Endothelial cell of umbilical vein (primary cell): ENCODE measurements at regions not wholly inside any gene's neighbourhood (a gene's known extent, or its start where the extent isn't known, plus 50 kb on each side); places are given as distances from the start of the nearest gene placed in this dataset.

Experiments used
- BruUV-seq: library from RNA; stranded (reverse); fragments of 400-500 nt; replicated peaks from 2 replicates; lab custom pipeline; 2021; lab: Mats Ljungman, UMichigan
- CTCF ChIA-PET: fragments of 300-600, 350-600 bp; sonication (Branson Sonifier 250); formaldehyde crosslinking; loops from one replicate; lab custom pipeline; 2021; ENCODE audit warnings: antibody characterized with exemption, inconsistent platforms; lab: Charles Lee
- POLR2A ChIA-PET: fragments of 300-600, 350-600 bp; sonication (Branson Sonifier 250); formaldehyde crosslinking; loops from one replicate; lab custom pipeline; 2021; ENCODE audit warnings: antibody characterized with exemption, inconsistent platforms; lab: Charles Lee
- DNase-seq: peaks from one replicate; pipeline ENCODE4 v3.0.0-alpha.2; 2011; ENCODE audit warnings: low read depth, low spot score
- FAIRE-seq: peaks from 2 replicates; lab custom pipeline; 2011; peaks lifted over from hg19 to GRCh38; lab: Jason Lieb, UNC
- H2AFZ ChIP-seq: 2 replicates; pipeline ENCODE4 v1.6.0; 2012; ENCODE audit warnings: low read depth, low read length, control low read depth, inconsistent platforms
- H3K27ac ChIP-seq: 2 replicates; pipeline ENCODE4 v1.5.1; 2011; ENCODE audit warnings: low read depth, mild to moderate bottlenecking, control low read depth, low read length, moderate library complexity; ENCODE audit not compliant: insufficient read depth
- H3K27me3 ChIP-seq, 2 experiments: 2 replicates each; pipeline versions ENCODE4 v1.6.0 to v1.6.1; 2011; ENCODE audit warnings: low read length in 2 of 2, mixed read lengths in 1 of 2; ENCODE audit not compliant: control insufficient read depth in 2 of 2, insufficient read depth in 2 of 2
- H3K36me3 ChIP-seq, 2 experiments: 2 replicates in 1 of 2; 3 replicates in 1 of 2; pipeline ENCODE4 v1.5.1; 2011; ENCODE audit warnings: low read length in 2 of 2, mild to moderate bottlenecking in 1 of 2, moderate library complexity in 1 of 2; ENCODE audit not compliant: control insufficient read depth in 2 of 2, insufficient read depth in 2 of 2; ENCODE audit errors: extremely low read depth in 1 of 2
- H3K4me1 ChIP-seq: 3 replicates; pipeline ENCODE4 v1.5.1; 2011; ENCODE audit warnings: mild to moderate bottlenecking, low read length; ENCODE audit not compliant: control insufficient read depth, insufficient read depth; ENCODE audit errors: extremely low read depth
- H3K4me2 ChIP-seq: 2 replicates; pipeline ENCODE4 v1.6.1; 2011; ENCODE audit warnings: low read length, control low read depth, mixed read lengths; ENCODE audit not compliant: insufficient read depth
- H3K4me3 ChIP-seq, 3 experiments: fragments of 200-600 bp in 1 of 3; sonication (generic), shearing (Covaris generic) in 1 of 3; replicated peaks in 1 of 3; 2 replicates each; pipeline ENCODE4 v1.5.1; 2011 to 2016; ENCODE audit warnings: control low read depth in 3 of 3, low read length in 3 of 3, mild to moderate bottlenecking in 2 of 3, inconsistent platforms in 1 of 3, low read depth in 1 of 3, moderate library complexity in 1 of 3; ENCODE audit not compliant: insufficient read depth in 1 of 3
- H3K79me2 ChIP-seq: 2 replicates; pipeline ENCODE4 v1.6.0; 2012; ENCODE audit warnings: low read length, inconsistent platforms; ENCODE audit not compliant: control insufficient read depth, insufficient read depth
- H3K9ac ChIP-seq: replicated peaks from 2 replicates; pipeline ENCODE3; 2011; ENCODE audit warnings: low read length, control low read depth; ENCODE audit not compliant: insufficient read depth; ENCODE audit errors: extremely low read depth
- H3K9me1 ChIP-seq: replicated peaks from 3 replicates; pipeline ENCODE4 v1.6.0; 2011; ENCODE audit warnings: mild to moderate bottlenecking, low read length; ENCODE audit not compliant: control insufficient read depth, insufficient read depth; ENCODE audit errors: extremely low read depth
- H3K9me3 ChIP-seq: replicated peaks from 2 replicates; pipeline ENCODE4 v1.5.1; 2012; ENCODE audit warnings: low read length, inconsistent platforms; ENCODE audit not compliant: control insufficient read depth, insufficient read depth
- H4K20me1 ChIP-seq: replicated peaks from 2 replicates; pipeline ENCODE3; 2011; ENCODE audit warnings: mild to moderate bottlenecking, low read length; ENCODE audit not compliant: control insufficient read depth, insufficient read depth; ENCODE audit errors: extremely low read depth
- EZH2 ChIP-seq: IDR thresholded peaks from 2 replicates; pipeline ENCODE4 v1.6.1; 2012; ENCODE audit warnings: borderline replicate concordance, low read depth, mild to moderate bottlenecking, moderate library complexity, low read length, inconsistent platforms; ENCODE audit not compliant: severe bottlenecking
- FOS ChIP-seq: IDR thresholded peaks from 2 replicates; pipeline ENCODE4 v1.6.1; 2011; ENCODE audit warnings: mild to moderate bottlenecking, low read length, moderate library complexity, borderline replicate concordance; ENCODE audit not compliant: insufficient read depth
- GATA2 ChIP-seq: IDR thresholded peaks from 2 replicates; pipeline ENCODE4 v1.7.0; 2011; ENCODE audit warnings: low read depth, mild to moderate bottlenecking, moderate library complexity, mixed read lengths, low read length; ENCODE audit not compliant: insufficient read length, insufficient read depth
- JUN ChIP-seq: IDR thresholded peaks from 2 replicates; pipeline ENCODE4 v1.6.1; 2011; ENCODE audit warnings: borderline replicate concordance, low read depth; ENCODE audit not compliant: insufficient read length, insufficient read depth
- MYC ChIP-seq: IDR thresholded peaks from one replicate; pipeline ENCODE4 v1.6.1; 2011; ENCODE audit warnings: mild to moderate bottlenecking, low read depth, low read length
- POLR2A ChIP-seq: IDR thresholded peaks from 2 replicates; pipeline ENCODE4 v1.6.1; 2012; ENCODE audit warnings: low read depth, mild to moderate bottlenecking, control low read depth, low read length
- POLR2AphosphoS5 ChIP-seq: IDR thresholded peaks from 2 replicates; pipeline ENCODE4 v1.6.1; 2012; ENCODE audit warnings: low read depth, mild to moderate bottlenecking, control low read depth, low read length, moderate library complexity; ENCODE audit not compliant: insufficient read depth
- dilution Hi-C: fragments of 300-500 bp; cut with MboI; formaldehyde crosslinking; loops from one replicate; pipeline ENCODE4 v1.15.0; 2019; ENCODE audit warnings: low sequenced_read_pairs; ENCODE audit not compliant: extremely low pct_ligation_motif_present
- intact Hi-C: fragments of 100-400 bp; cut with micrococcal nuclease; formaldehyde crosslinking; loops from one replicate; pipeline ENCODE4 v1.10.0; 2022
- TF ChIP-seq, protein P1 (sequence below), 2 donors: IDR thresholded peaks; 1 replicate in 1 of 2; 2 replicates in 1 of 2; pipeline ENCODE4 v1.5.1; 2011; ENCODE audit warnings: low read length in 2 of 2, mild to moderate bottlenecking in 2 of 2, moderate library complexity in 2 of 2, control low read depth in 1 of 2, inconsistent platforms in 1 of 2, low read depth in 1 of 2; ENCODE audit not compliant: insufficient read depth in 1 of 2; ENCODE audit errors: extremely low read depth in 1 of 2
- TF ChIP-seq, protein P2 (sequence below): IDR thresholded peaks from 2 replicates; pipeline ENCODE4 v1.6.1; 2011; ENCODE audit not compliant: insufficient read depth, insufficient read length

DNA sequence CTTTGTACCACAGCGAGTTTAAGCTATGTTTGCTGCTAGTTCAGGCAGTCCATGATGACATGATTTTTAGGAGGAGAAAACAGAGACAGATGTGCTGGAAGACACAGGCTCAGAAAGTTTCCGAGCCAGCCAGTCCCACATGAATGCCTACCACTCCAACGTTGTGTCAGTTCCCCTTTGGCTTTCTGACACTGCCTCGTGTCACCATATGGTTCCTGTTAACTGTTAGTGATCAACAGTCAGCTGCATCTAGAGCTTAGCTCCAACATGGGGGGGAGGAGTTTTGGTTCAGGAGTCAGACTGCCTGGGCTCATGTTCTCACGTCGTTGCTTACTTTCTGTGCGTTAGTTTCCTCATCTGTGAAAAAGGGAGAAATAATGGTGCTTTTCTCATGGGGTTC lies 343.7 kb downstream of the MID1IP1 start:
- CTCF ChIA-PET = no interaction called here

DNA sequence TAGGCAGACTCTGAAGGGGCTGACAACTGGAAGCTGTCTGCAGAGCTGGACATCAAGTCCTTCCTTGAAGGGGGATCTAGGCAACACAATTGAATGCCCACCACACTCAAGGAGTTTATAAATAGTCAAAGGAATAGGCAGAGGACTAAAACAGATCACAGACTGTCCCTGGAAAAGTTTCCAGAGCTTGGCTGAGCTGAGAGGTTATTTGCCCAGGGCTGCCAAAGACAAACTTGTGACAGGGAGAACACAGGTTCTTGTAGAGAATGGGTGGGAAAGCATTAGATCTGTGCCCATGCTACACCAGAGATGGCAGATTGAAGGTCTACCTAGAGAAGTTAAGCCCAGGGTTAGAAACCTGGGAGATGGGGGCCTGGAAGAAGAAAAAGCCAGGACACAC lies 344.6 kb downstream of the MID1IP1 start:
- BruUV-seq = no TSS peak
- H2AFZ ChIP-seq = no peak overlapping the region
- H3K9ac ChIP-seq = no peak overlapping the region
- DNase-seq (no peak), FAIRE-seq (no peak)
- no peaks in the 10 kb centered on the region for H4K20me1 ChIP-seq
- peaks cover 0 to 3% of the 10 kb centered on the region in 2 experiments for H3K27me3 ChIP-seq
- TF ChIP-seq POLR2AphosphoS5 (no peak), POLR2A (no peak), GATA2 (no peak), JUN (no peak), EZH2 (no peak), FOS (no peak), MYC (no peak)
- no peaks in the 10 kb centered on the region for H3K9me1 ChIP-seq
- ChIA-PET POLR2A (no interaction called here), CTCF (no interaction called here)
- H3K4me3 ChIP-seq = no peak overlapping the region
- H3K4me2 ChIP-seq = no peak overlapping the region
- H3K4me1 ChIP-seq = no peaks in the 10 kb centered on the region
- no peak overlapping the region for H3K27ac ChIP-seq
- no peaks in the 10 kb centered on the region for H3K36me3 ChIP-seq
- intact Hi-C loops = no loop called here
- no peaks in the 10 kb centered on the region for H3K79me2 ChIP-seq
- dilution Hi-C loops = no loop called here
- H3K9me3 ChIP-seq = no peaks in the 10 kb centered on the region

More for the DNA sequence above, 343.7 kb downstream of the MID1IP1 start:
- DNase-seq (no peak), FAIRE-seq (no peak)
- H3K9ac ChIP-seq = no peak overlapping the region
- no peak overlapping the region for H3K4me2 ChIP-seq
- no peak overlapping the region for H2AFZ ChIP-seq
- dilution Hi-C loops (no loop called here), intact Hi-C loops (no loop called here)
- POLR2A ChIA-PET = no interaction called here
- no TSS peak for BruUV-seq
- no peaks in the 10 kb centered on the region for H3K36me3 ChIP-seq
- H3K79me2 ChIP-seq = no peaks in the 10 kb centered on the region
- no peaks in the 10 kb centered on the region for H3K4me1 ChIP-seq
- no peaks in the 10 kb centered on the region for H3K27me3 ChIP-seq
- H3K9me3 ChIP-seq = no peaks in the 10 kb centered on the region
- no peaks in the 10 kb centered on the region for H3K9me1 ChIP-seq
- H3K27ac ChIP-seq = no peak overlapping the region
- no peaks in the 10 kb centered on the region for H4K20me1 ChIP-seq
- no peak overlapping the region for H3K4me3 ChIP-seq
- TF ChIP-seq FOS (no peak), EZH2 (no peak), MYC (no peak), JUN (no peak)
- TF ChIP-seq, protein P1, sequence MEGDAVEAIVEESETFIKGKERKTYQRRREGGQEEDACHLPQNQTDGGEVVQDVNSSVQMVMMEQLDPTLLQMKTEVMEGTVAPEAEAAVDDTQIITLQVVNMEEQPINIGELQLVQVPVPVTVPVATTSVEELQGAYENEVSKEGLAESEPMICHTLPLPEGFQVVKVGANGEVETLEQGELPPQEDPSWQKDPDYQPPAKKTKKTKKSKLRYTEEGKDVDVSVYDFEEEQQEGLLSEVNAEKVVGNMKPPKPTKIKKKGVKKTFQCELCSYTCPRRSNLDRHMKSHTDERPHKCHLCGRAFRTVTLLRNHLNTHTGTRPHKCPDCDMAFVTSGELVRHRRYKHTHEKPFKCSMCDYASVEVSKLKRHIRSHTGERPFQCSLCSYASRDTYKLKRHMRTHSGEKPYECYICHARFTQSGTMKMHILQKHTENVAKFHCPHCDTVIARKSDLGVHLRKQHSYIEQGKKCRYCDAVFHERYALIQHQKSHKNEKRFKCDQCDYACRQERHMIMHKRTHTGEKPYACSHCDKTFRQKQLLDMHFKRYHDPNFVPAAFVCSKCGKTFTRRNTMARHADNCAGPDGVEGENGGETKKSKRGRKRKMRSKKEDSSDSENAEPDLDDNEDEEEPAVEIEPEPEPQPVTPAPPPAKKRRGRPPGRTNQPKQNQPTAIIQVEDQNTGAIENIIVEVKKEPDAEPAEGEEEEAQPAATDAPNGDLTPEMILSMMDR (IDR thresholded peaks at IDR 0.05; ENCODE audit: extremely low read depth in 1 of 2, insufficient read depth in 1 of 2, low read depth in 1 of 2, low read length in 2 of 2) = no peak
- TF ChIP-seq, protein P2, sequence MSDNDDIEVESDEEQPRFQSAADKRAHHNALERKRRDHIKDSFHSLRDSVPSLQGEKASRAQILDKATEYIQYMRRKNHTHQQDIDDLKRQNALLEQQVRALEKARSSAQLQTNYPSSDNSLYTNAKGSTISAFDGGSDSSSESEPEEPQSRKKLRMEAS = no peak
